HUDEP-2 (cell line): ENCODE measurements at regions not wholly inside any gene's neighbourhood (a gene's known extent, or its start where the extent isn't known, plus 50 kb on each side); places are given as distances from the start of the nearest gene placed in this dataset.
A peak's percentile ranks its signal among the peaks of the same experiment; 100 is the strongest.
"Not testable (repeated sequence)": the region's sequence is repeated elsewhere in the genome, so short reads cannot be mapped to it uniquely, and the experiment has no call there.

Experiments
- DNase-seq, 76 experiments: peaks; one replicate each; lab custom pipeline; 2025; ENCODE audit not compliant: unreplicated experiment in 76 of 76; lab: John Stamatoyannopoulos, UW

- no peak for DNase-seq
Measured at GRCh38 chr14:45990252-45990651, 661.3 kb downstream of the RPL10L start.

- DNase-seq: no peak
Measured at GRCh38 chr14:45976001-45976400, 675.6 kb downstream of the RPL10L start.

DNA sequence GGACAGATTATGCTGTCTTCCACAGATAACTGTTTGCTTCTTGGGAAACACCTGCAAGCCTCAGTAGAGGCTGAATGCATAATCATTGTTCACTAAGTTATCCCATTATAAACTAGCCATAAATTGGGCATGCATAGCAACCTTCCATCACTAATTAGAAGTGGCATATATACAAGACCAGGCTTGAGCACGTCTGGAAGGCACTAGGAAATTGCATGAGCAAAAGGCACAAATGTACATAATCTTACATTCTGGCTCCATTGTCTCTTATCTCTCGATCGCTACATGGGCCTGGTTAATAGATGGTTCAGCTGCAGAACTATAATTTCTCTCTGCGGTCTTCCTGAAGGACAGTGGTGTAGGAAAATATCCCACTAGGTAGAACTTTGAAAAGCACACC lies 679.2 kb downstream of the RPL10L start:
- DNase-seq: no peak

GRCh38 chr14:45970621-45971020 lies 681.0 kb downstream of the RPL10L start:
- no peak for DNase-seq

GRCh38 chr14:45968037-45968436 lies 683.5 kb downstream of the RPL10L start:
- DNase-seq: no peak

DNA sequence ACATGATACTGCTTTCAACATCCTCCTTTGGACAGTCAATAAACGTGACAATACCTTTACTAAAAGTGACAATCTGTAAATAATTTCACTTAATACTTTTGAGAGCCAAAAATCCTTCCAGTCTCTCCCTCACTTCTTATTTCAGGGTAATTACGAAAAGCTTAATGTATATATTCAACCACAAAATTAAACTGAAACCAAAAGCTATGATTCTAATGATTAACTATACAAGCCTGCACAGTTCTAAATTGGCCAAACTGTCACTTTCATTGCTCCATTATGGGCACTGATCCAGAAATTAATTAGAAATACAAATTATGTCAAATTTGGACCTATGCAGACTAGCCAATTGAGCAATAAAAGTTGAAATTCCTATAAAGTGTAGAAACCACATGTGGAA lies 696.5 kb upstream of the MIS18BP1 start:
- DNase-seq: no peak

GRCh38 chr14:45947830-45948229 lies 694.8 kb upstream of the MIS18BP1 start:
- DNase-seq: no peak

DNA sequence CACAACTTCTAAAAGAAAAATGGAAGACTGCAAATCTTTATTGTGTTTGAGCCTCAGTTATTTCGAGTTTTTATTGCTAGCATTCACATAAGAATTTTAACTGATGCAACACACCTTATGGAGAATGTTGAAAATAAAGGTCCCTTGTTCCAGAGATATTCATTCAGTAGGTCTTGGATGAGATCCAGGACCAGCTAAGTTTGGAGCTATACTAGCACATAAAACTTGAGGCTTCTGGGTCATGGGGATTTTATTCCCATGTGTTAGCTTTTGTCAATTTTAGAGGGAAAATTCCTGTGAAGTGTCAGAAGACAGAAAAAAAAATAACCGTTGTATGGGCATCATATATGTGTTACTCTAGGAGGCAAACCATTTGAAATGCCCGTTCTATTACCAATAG lies 693.2 kb upstream of the MIS18BP1 start:
- DNase-seq: no peak

GRCh38 chr14:45940318-45940717 lies 687.3 kb upstream of the MIS18BP1 start:
- no peak for DNase-seq

DNA sequence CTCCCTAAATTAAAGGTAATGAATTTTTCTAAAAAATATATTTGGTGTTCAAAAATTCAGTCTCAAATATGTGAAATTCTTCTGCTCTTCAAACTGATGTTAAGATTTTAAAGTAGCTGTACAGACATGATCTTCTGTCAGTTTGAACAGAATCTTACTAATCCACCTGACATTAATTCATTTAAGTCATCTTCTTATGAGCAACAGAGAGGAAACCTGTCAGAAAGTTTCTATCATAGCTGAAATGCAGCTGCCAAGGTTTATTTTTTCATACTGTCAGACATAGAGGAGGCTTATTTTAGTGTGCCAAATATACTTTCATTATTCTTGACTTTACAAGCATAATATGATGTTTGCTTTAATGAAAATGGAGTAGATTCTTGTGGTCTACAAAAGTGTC lies 686.6 kb upstream of the MIS18BP1 start:
- DNase-seq: no peak

DNA sequence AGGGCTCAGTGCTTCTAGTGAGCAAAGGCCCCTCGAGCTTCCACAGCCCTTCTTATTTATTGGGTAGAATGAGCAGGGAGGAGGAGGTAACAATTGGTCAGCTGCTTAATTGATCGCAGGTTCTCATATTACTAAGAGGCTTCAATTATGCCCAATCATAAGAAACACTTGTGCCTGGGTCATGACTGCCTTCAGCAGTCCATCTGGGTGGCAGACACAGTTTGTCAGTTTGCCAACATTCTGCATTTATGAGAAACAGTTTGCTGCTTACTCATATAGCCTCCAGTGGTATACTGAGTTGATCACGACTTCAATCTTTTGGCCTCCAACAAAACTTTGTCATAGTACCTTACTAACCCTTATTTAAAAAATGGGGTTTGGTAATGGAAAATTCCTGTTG lies 667.0 kb upstream of the MIS18BP1 start:
- DNase-seq: peak in 4 of 76 experiments; percentile 11 to 25 (median 20)

- no peak for DNase-seq
Measured at GRCh38 chr14:45916340-45916953, 663.4 kb upstream of the MIS18BP1 start.

DNA sequence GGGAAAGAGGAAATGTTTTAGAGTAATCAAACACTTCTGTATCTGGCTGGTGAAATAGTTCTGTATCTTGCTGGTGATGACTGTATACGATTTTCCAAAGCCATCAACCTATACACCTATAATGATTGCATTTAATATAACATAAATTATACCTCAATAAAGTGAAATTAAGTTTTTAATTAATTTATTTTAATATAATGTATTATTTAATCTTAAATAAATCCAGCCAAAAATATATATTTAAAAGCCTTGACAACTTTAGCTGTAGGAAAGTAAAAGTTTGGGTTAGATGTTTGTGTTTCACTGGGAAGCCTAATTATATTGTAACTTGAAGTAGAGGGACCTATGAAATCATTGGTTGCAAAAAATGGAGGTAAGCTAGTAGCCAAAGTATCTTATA lies 654.8 kb upstream of the MIS18BP1 start:
- no peak for DNase-seq

DNA sequence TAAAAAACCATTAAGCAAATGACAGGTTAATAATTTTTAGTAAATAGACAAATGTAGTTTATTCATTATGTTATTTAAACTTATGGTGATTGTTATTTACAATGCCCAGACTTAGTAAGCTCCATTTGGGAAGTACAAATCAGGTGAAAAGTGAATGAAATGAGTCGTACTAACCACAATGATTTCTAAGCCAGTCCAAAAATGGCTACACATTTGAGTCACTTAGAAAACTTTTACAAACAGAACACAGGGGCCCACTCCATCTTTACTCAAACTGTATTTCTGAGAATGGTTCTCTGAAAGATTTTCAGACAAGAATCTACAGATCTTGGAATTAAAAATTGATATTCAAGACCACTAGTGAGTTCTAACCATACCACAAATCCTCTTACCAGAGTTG lies 653.3 kb upstream of the MIS18BP1 start:
- DNase-seq: no peak

- DNase-seq: no peak
Measured at GRCh38 chr14:45905672-45906071, 652.7 kb upstream of the MIS18BP1 start.

GRCh38 chr14:45904314-45904713 lies 651.3 kb upstream of the MIS18BP1 start:
- DNase-seq: no peak

GRCh38 chr14:45902241-45902640 lies 649.2 kb upstream of the MIS18BP1 start:
- no peak for DNase-seq

DNA sequence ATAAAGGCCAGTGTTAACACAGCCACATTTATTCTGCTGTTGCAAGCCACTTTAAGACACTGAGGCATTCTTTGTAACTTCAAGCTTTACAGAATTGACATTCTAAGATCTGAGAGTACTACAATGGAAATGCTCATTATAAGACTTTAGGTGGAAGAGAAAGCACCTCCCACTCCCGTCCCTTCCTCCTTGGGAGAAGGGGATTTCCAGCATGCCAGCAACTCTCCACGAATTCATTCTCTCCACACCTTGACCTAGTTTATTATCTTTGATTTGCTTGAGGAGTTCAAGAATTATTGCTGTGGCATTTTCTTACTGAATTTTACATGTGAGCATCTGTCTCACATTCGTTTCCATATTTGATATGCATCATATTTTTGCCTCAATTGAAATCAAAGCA lies 644.4 kb upstream of the MIS18BP1 start:
- DNase-seq: no peak

DNA sequence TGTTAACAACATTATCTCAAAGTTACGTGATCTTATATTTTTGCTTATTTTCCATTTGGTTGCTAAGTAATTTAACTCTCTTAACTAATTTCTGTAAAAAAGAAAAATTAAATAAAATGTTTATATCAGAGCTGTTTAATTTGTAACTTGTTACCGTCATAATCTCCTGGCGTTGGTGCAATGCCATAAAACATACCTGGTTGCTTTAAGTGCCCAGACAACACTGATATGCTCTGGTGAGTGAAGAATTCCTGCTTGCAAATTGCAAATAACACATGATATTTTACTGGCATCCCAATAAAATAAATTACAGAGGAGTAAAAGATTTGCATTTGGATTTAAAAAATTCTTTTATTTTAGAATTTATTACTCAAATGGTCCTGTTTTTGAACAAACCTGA lies 640.1 kb upstream of the MIS18BP1 start:
- DNase-seq: no peak

DNA sequence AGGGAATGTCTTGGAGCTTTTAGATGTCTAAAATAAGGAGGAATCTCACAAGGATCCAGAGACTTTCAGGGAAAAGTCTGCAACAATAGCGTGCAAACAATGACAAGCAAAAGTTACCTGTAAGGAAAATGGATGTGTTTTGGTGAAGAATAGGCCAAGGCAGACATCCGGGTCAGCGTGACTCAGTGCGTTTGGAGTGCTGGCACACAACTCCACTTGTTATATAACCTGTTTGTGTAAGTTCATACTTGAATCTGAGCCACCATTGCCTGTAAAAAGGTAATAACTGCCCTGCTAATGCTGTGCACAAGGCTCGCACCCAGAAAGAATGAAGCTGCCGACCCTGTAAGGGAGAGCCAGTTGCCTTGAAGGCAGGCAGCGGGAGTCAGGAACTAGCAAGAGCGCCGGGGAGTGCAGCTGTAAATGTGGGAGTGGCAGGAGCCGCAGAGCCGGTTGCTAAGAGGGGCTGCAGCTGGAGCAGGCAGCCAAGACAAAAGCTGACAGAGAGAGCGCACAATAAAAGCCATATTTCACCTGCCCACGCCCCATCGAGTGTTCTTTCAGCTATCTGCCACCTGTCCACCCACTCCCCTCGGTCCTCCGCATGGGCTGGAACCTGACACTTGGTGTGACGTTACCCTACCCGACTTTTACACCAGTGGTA lies 638.5 kb upstream of the MIS18BP1 start:
- no peak for DNase-seq

GRCh38 chr14:45888766-45889285 lies 635.8 kb upstream of the MIS18BP1 start:
- not testable (repeated sequence) for DNase-seq

DNA sequence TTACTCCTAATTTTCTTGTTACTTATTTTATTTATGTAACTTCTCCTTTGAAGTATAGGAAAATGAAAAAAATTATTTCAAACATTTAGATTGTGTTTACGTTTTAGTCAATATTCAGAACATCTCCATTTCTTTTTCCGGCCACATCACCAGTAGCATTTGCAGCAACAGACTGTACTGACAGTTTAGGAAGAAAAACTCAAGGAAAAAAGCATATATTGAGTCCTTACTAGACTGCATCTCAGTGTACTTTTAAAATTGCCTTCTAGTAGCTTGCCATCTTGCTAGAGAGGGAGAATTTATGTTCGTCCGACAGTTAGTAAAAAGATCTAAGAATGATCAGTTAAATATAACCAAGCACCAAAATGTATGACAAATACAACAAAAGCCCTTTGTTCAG lies 625.0 kb upstream of the MIS18BP1 start:
- no peak for DNase-seq
